HG03045 (cell line): ENCODE measurements at regions not wholly inside any gene's neighbourhood (a gene's known extent, or its start where the extent isn't known, plus 50 kb on each side); places are given as distances from the start of the nearest gene placed in this dataset.
"Not testable (repeated sequence)": the region's sequence is repeated elsewhere in the genome, so short reads cannot be mapped to it uniquely, and the experiment has no call there.

Experiments used
- ATAC-seq: cut with Tn5 transposase; IDR thresholded peaks from one replicate; pipeline ENCODE4 v1.9.1; 2021; ENCODE audit warnings: mild to moderate bottlenecking, moderate library complexity; ENCODE audit not compliant: unreplicated experiment

GRCh38 chr15:66864086-66864830 lies 162.2 kb downstream of the SMAD6 start:
- ATAC-seq: no peak

- ATAC-seq: no peak
Observed at GRCh38 chr15:66864871-66865281, 162.8 kb downstream of the SMAD6 start.

GRCh38 chr15:66865622-66866611 lies 163.9 kb downstream of the SMAD6 start:
- ATAC-seq: no peak

- no peak for ATAC-seq
Observed at GRCh38 chr15:66866656-66867055, 164.6 kb downstream of the SMAD6 start.

- ATAC-seq: no peak
Observed at GRCh38 chr15:66868918-66869317, 166.9 kb downstream of the SMAD6 start.

- ATAC-seq: no peak
Observed at GRCh38 chr15:66870880-66871388, 168.9 kb downstream of the SMAD6 start.

- no peak for ATAC-seq
Observed at GRCh38 chr15:66872405-66872804, 170.4 kb downstream of the SMAD6 start.

GRCh38 chr15:66873331-66873730 lies 171.3 kb downstream of the SMAD6 start:
- not testable (repeated sequence) for ATAC-seq

GRCh38 chr15:66873856-66874255 lies 171.8 kb downstream of the SMAD6 start:
- ATAC-seq: no peak

GRCh38 chr15:66875588-66876420 lies 173.8 kb downstream of the SMAD6 start:
- ATAC-seq: no peak

- ATAC-seq: no peak
Observed at GRCh38 chr15:66876421-66876730, 174.3 kb downstream of the SMAD6 start.

GRCh38 chr15:66876731-66877476 lies 174.9 kb downstream of the SMAD6 start:
- ATAC-seq: no peak

- no peak for ATAC-seq
Observed at GRCh38 chr15:66877477-66878271, 175.6 kb downstream of the SMAD6 start.

- no peak for ATAC-seq
Observed at GRCh38 chr15:66878761-66879160, 176.7 kb downstream of the SMAD6 start.

GRCh38 chr15:66879531-66880368 lies 177.7 kb downstream of the SMAD6 start:
- ATAC-seq: no peak

GRCh38 chr15:66880380-66881155 lies 178.5 kb downstream of the SMAD6 start:
- ATAC-seq: no peak

- ATAC-seq: no peak
Observed at GRCh38 chr15:66881173-66881905, 179.3 kb downstream of the SMAD6 start.
